ENCODE measurements at regions not wholly inside any gene's neighbourhood (a gene's known extent, or its start where the extent isn't known, plus 50 kb on each side); places are given as distances from the start of the nearest gene placed in this dataset.

GRCh38 chr6:231779-232178 is 60.5 kb upstream of the DUSP22 start (continued):
- TF ChIP-seq HSF1 (IDR thresholded peaks at IDR 0.05; ENCODE audit: low read depth, low read length) (no peak), EGR1 (IDR thresholded peaks at IDR 0.05; ENCODE audit: borderline replicate concordance in 1 of 2, low read depth in 2 of 2, low read length in 2 of 2) (peak in 1 of 2 experiments; percentile 25; a peak in 1 of 3 replicates), E4F1 (IDR thresholded peaks at IDR 0.05; ENCODE audit: borderline replicate concordance, partially characterized antibody) (no peak), TCF7 (IDR thresholded peaks at IDR 0.05; ENCODE audit: borderline replicate concordance) (no peak), ZNF687 (IDR thresholded peaks at IDR 0.05) (peak; percentile 60), ZBED1 (IDR thresholded peaks at IDR 0.05; ENCODE audit: borderline replicate concordance) (peak; percentile 76; the same call in 1 of the 2 replicates), SMAD1 (IDR thresholded peaks at IDR 0.05; ENCODE audit: low read depth, partially characterized antibody) (peak; percentile 79), ATF7 (IDR thresholded peaks at IDR 0.05; ENCODE audit: low read depth) (peak; percentile 53), SRF (IDR thresholded peaks at IDR 0.05; ENCODE audit: low read depth in 2 of 2, low read length in 2 of 2) (no peak), SKIL (IDR thresholded peaks at IDR 0.05; ENCODE audit: low read depth, poor library complexity, severe bottlenecking) (peak; percentile 91), NR2C1 (IDR thresholded peaks at IDR 0.05) (no peak), MEF2A (IDR thresholded peaks at IDR 0.05; ENCODE audit: insufficient read depth, low read depth, low read length) (peak; percentile 72; the same call in 1 of the 2 replicates), EP300 (IDR thresholded peaks at IDR 0.05; ENCODE audit: borderline replicate concordance in 1 of 2, control insufficient read depth in 1 of 2, low read depth in 2 of 2, low read length in 2 of 2) (peak in 1 of 2 experiments; percentile 70; a peak in 1 of 4 replicates), ATF3 (IDR thresholded peaks at IDR 0.05; ENCODE audit: borderline replicate concordance, extremely low read depth, low read depth, low read length) (no peak), SMARCA5 (IDR thresholded peaks at IDR 0.05) (no peak), SUPT20H (IDR thresholded peaks at IDR 0.05; ENCODE audit: borderline replicate concordance, control insufficient read depth, low read depth, low read length) (no peak), MEF2B (IDR thresholded peaks at IDR 0.05; ENCODE audit: partially characterized antibody, poor library complexity, severe bottlenecking) (peak; percentile 88), CREM (IDR thresholded peaks at IDR 0.05; ENCODE audit: low read depth) (peak; percentile 48; the same call in 1 of the 2 replicates), CEBPB (IDR thresholded peaks at IDR 0.05; ENCODE audit: borderline replicate concordance in 1 of 2, low read depth in 2 of 2, low read length in 2 of 2) (no peak)
